K562 (cell line): ENCODE measurements at regions not wholly inside any gene's neighbourhood (a gene's known extent, or its start where the extent isn't known, plus 50 kb on each side); places are given as distances from the start of the nearest gene placed in this dataset.

Source experiments
- ATAC-seq: fragments of 200-7000 bp; cut with Tn5 transposase; 3 replicates; pipeline ENCODE4 v1.9.1; 2020; ENCODE audit warnings: moderate library complexity
- BruUV-seq: library from RNA; stranded (reverse); fragments of 400-500 nt; replicated peaks from 2 replicates; lab custom pipeline; 2021; lab: Mats Ljungman, UMichigan
- CTCF ChIA-PET: fragments of 300-600 bp; formaldehyde crosslinking; extraction: SDS; loops from one replicate; lab custom pipeline; 2021; ENCODE audit warnings: low intra/inter-chr PET ratio; lab: Yijun Ruan, JAX
- POLR2A ChIA-PET: fragments of 300-600, 350-650 bp; sonication (Branson Sonifier 250); formaldehyde crosslinking; extraction: SDS; loops from one replicate; lab custom pipeline; 2021; ENCODE audit warnings: antibody characterized with exemption, inconsistent platforms; lab: Yijun Ruan, JAX
- DNase-seq, 4 experiments: peaks; one replicate each; pipeline versions ENCODE4 v3.0.0 to v3.0.0-alpha.2; 2011 to 2018; ENCODE audit warnings: low spot score in 3 of 4, mixed read lengths in 3 of 4; ENCODE audit errors: extremely low read depth in 1 of 4
- FAIRE-seq: peaks from 2 replicates; lab custom pipeline; 2011; peaks lifted over from hg19 to GRCh38; lab: Jason Lieb, UNC
- H2AFZ ChIP-seq: 2 replicates; pipeline ENCODE4 v1.6.0; 2011; ENCODE audit warnings: low read depth, low read length, control low read depth, inconsistent platforms
- H3K27ac ChIP-seq: fragments of 200-600 bp; 3 replicates; pipeline ENCODE4 v1.8.0; 2011; ENCODE audit warnings: low read depth, mild to moderate bottlenecking, control low read depth, inconsistent platforms, low read length, moderate library complexity, mixed read lengths; ENCODE audit errors: extremely low read depth
- H3K27me3 ChIP-seq, 2 experiments: fragments of 300-600 bp in 1 of 2; 2 replicates in 1 of 2; 3 replicates in 1 of 2; pipeline versions ENCODE4 v1.6.0 to v1.8.0; 2011; ENCODE audit warnings: inconsistent platforms in 2 of 2, low read length in 2 of 2, mild to moderate bottlenecking in 1 of 2, mixed read lengths in 1 of 2, moderate library complexity in 1 of 2; ENCODE audit not compliant: control insufficient read depth in 2 of 2, insufficient read depth in 2 of 2
- H3K36me3 ChIP-seq: fragments of 300-600 bp; 3 replicates; pipeline ENCODE4 v1.8.0; 2011; ENCODE audit warnings: mild to moderate bottlenecking, low read length, inconsistent platforms; ENCODE audit not compliant: control insufficient read depth, insufficient read depth
- H3K4me1 ChIP-seq, 2 experiments: fragments of 200-600 bp in 1 of 2; replicated peaks in 1 of 2; 2 replicates in 1 of 2; 3 replicates in 1 of 2; pipeline versions ENCODE4 v1.5.1 to v1.8.0; 2011; ENCODE audit warnings: inconsistent platforms in 2 of 2, low read length in 2 of 2, mild to moderate bottlenecking in 1 of 2, mixed read lengths in 1 of 2, moderate library complexity in 1 of 2; ENCODE audit not compliant: control insufficient read depth in 2 of 2, insufficient read depth in 2 of 2
- H3K4me2 ChIP-seq: 2 replicates; pipeline ENCODE4 v1.6.1; 2011; ENCODE audit warnings: low read length, control low read depth, inconsistent platforms, mixed read lengths; ENCODE audit not compliant: insufficient read depth
- H3K4me3 ChIP-seq: fragments of 200-600 bp; sonication (generic), shearing (Covaris generic); 2 replicates; pipeline ENCODE4 v1.5.1; 2016; ENCODE audit warnings: control low read depth, inconsistent platforms
- H3K79me2 ChIP-seq: fragments of 200-600 bp; 3 replicates; pipeline ENCODE4 v1.8.0; 2011; ENCODE audit warnings: low read length, inconsistent platforms; ENCODE audit not compliant: control insufficient read depth, insufficient read depth
- H3K9ac ChIP-seq, 2 experiments: 2 replicates each; pipeline versions ENCODE4 v1.6.0 to v1.6.1; 2011; ENCODE audit warnings: low read depth in 2 of 2, low read length in 2 of 2, control low read depth in 1 of 2, inconsistent platforms in 1 of 2, mild to moderate bottlenecking in 1 of 2, mixed read lengths in 1 of 2; ENCODE audit not compliant: insufficient read depth in 1 of 2
- H3K9me1 ChIP-seq: one replicate; pipeline ENCODE4 v1.6.0; 2011; ENCODE audit warnings: inconsistent platforms, mild to moderate bottlenecking, low read length, moderate library complexity; ENCODE audit not compliant: control insufficient read depth, insufficient read depth
- H3K9me3 ChIP-seq: replicated peaks from 2 replicates; pipeline ENCODE4 v1.5.1; 2011; ENCODE audit warnings: low read depth, low read length, inconsistent platforms; ENCODE audit not compliant: control insufficient read depth, insufficient read depth
- H4K20me1 ChIP-seq: replicated peaks from 2 replicates; pipeline ENCODE4 v1.6.1; 2011; ENCODE audit warnings: low read length, inconsistent platforms, mixed read lengths; ENCODE audit not compliant: control insufficient read depth, insufficient read depth
- FIP1L1 ChIP-seq: fragments of 200-400 bp; formaldehyde crosslinking; IDR thresholded peaks from 2 replicates; pipeline ENCODE4 v1.6.1; 2018; ENCODE audit warnings: mild to moderate bottlenecking, low read depth, low read length; ENCODE audit not compliant: poor library complexity, severe bottlenecking
- GTF2B ChIP-seq: IDR thresholded peaks from 2 replicates; pipeline ENCODE4 v1.6.1; 2011; ENCODE audit not compliant: insufficient read length; ENCODE audit errors: extremely low read depth
- GTF3C2 ChIP-seq: IDR thresholded peaks from 3 replicates; pipeline ENCODE4 v1.6.1; 2011; ENCODE audit warnings: borderline replicate concordance, mild to moderate bottlenecking, moderate library complexity; ENCODE audit not compliant: insufficient read length; ENCODE audit errors: extremely low read depth
- MAFK ChIP-seq: IDR thresholded peaks from 2 replicates; pipeline ENCODE4 v1.6.1; 2011; ENCODE audit warnings: low read length, improper control_type of control experiment
- NFIX ChIP-seq: fragments of 250-450 bp; sonication (Bioruptor Pico); IDR thresholded peaks from 2 replicates; pipeline ENCODE4 v1.4.0; 2020; ENCODE audit warnings: low read depth, mild to moderate bottlenecking, moderate library complexity
- POLR2A ChIP-seq: fragments of 450-650 bp; conservative IDR thresholded peaks from 2 replicates; pipeline ENCODE4 v1.6.1; 2016
- UBTF ChIP-seq, 2 experiments: IDR thresholded peaks; 2 replicates each; pipeline ENCODE4 v1.6.1; 2012; ENCODE audit warnings: improper control_type of control experiment in 2 of 2, low read depth in 2 of 2, low read length in 2 of 2, borderline replicate concordance in 1 of 2
- ZNF212 ChIP-seq: fragments of 450-650 bp; formaldehyde crosslinking; IDR thresholded peaks from 2 replicates; pipeline ENCODE4 v1.4.0; 2020; ENCODE audit warnings: mild to moderate bottlenecking
- ZNF76 ChIP-seq: fragments of 250-450 bp; sonication (Bioruptor Pico); IDR thresholded peaks from 2 replicates; pipeline ENCODE4 v1.4.0; 2020; ENCODE audit warnings: mild to moderate bottlenecking, moderate library complexity, borderline replicate concordance
- WGBS: fragments of 100-300 bp; shearing (Covaris generic); methylation state at CpG from one replicate; pipeline ENCODE4 v1.1.6; 2016; ENCODE audit warnings: low coverage, mixed read lengths; ENCODE audit not compliant: insufficient coverage; ENCODE audit errors: missing lambda C conversion rate; 5-methylcytosine and 5-hydroxymethylcytosine counted together
- in situ Hi-C: fragments of 300-500 bp; cut with MboI; formaldehyde crosslinking; loops from 4 replicates; pipeline ENCODE4 v1.15.0; 2018; ENCODE audit warnings: inconsistent platforms, mixed read lengths
- intact Hi-C: fragments of 100-400 bp; cut with micrococcal nuclease; formaldehyde crosslinking; loops from 2 replicates; pipeline ENCODE4 v1.14.2; 2022

GRCh38 chr9:75615284-75615683, 275.2 kb upstream of the PCSK5 start (continued):
- TF ChIP-seq FIP1L1 (no peak), ZNF76 (CRISPR knock-in tag) (no peak), GTF2B (no peak), ZNF212 (no peak), MAFK (no peak), POLR2A (no peak), NFIX (no peak)

- no peak overlapping the region for H3K27ac ChIP-seq
- no peak for FAIRE-seq
- TF ChIP-seq UBTF (IDR thresholded peaks at IDR 0.05; ENCODE audit: borderline replicate concordance in 1 of 2, low read depth in 2 of 2, low read length in 2 of 2) (no peak), GTF3C2 (no peak)
Measured at GRCh38 chr9:75616052-75616451, 274.4 kb upstream of the PCSK5 start.

More at GRCh38 chr9:75616052-75616451, 274.4 kb upstream of the PCSK5 start:
- in situ Hi-C loops (no loop called here), intact Hi-C loops (no loop called here)
- Histone ChIP-seq H3K36me3 (no peaks in the 10 kb centered on the region), H2AFZ (no peak overlapping the region), H3K9me3 (no peaks in the 10 kb centered on the region), H3K9me1 (no peaks in the 10 kb centered on the region), H3K4me3 (no peak overlapping the region), H3K4me1 (no peaks in the 10 kb centered on the region), H3K9ac (no peak overlapping the region), H3K27me3 (no peaks in the 10 kb centered on the region), H3K79me2 (no peaks in the 10 kb centered on the region), H3K4me2 (no peak overlapping the region), H4K20me1 (no peaks in the 10 kb centered on the region)
- ChIA-PET CTCF (no interaction called here), POLR2A (no interaction called here)
- DNase-seq (no peak), ATAC-seq (no peak)
- BruUV-seq = no TSS peak
- WGBS = 0% methylated on average over 1 of the region's 1 CpG
